Uterus (tissue), 2 donors: ENCODE measurements at regions not wholly inside any gene's neighbourhood (a gene's known extent, or its start where the extent isn't known, plus 50 kb on each side); places are given as distances from the start of the nearest gene placed in this dataset.
"Not testable (repeated sequence)": the region's sequence is repeated elsewhere in the genome, so short reads cannot be mapped to it uniquely, and the experiment has no call there.

Experiments
- POLR2A ChIP-seq, 2 donors: fragments of 450-650 bp; IDR thresholded peaks; one replicate each; pipeline ENCODE4 v1.6.1; 2016; ENCODE audit warnings: antibody characterized with exemption in 2 of 2, mild to moderate bottlenecking in 1 of 2, moderate library complexity in 1 of 2
- TF ChIP-seq, protein P1 (sequence below), 4 experiments: fragments of 200-600 bp in 2 of 4; fragments of 450-650 bp in 2 of 4; sonication (generic) in 2 of 4; IDR thresholded peaks; one replicate each; pipeline ENCODE4 v1.5.1; 2016 to 2019; ENCODE audit warnings: antibody characterized with exemption in 4 of 4, mild to moderate bottlenecking in 2 of 4, moderate library complexity in 1 of 4

DNA sequence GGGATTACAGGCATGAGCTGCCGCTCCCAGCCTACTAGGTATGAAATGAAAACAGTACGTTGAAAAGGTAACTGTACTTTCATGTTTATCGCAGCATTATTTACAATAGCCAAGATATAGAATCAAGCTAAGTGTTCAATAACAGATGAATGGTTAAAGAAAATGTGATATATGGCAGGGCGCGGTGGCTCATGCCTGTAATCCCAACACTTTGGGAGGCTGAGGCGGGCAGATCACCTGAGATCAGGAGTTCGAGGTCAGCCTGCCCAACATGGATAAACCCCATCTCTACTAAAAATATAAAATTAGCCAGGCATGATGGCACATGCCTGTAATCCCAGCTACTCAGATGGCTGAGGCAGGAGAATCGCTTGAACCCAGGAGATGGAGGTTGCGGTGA lies 96.3 kb upstream of the UBASH3B start:
- TF ChIP-seq, protein P1, sequence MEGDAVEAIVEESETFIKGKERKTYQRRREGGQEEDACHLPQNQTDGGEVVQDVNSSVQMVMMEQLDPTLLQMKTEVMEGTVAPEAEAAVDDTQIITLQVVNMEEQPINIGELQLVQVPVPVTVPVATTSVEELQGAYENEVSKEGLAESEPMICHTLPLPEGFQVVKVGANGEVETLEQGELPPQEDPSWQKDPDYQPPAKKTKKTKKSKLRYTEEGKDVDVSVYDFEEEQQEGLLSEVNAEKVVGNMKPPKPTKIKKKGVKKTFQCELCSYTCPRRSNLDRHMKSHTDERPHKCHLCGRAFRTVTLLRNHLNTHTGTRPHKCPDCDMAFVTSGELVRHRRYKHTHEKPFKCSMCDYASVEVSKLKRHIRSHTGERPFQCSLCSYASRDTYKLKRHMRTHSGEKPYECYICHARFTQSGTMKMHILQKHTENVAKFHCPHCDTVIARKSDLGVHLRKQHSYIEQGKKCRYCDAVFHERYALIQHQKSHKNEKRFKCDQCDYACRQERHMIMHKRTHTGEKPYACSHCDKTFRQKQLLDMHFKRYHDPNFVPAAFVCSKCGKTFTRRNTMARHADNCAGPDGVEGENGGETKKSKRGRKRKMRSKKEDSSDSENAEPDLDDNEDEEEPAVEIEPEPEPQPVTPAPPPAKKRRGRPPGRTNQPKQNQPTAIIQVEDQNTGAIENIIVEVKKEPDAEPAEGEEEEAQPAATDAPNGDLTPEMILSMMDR (IDR thresholded peaks at IDR 0.05), result not testable (repeated sequence)
- TF ChIP-seq POLR2A (IDR thresholded peaks at IDR 0.05), result not testable (repeated sequence)
